ENCODE measurements at regions not wholly inside any gene's neighbourhood (a gene's known extent, or its start where the extent isn't known, plus 50 kb on each side); places are given as distances from the start of the nearest gene placed in this dataset.
"Not testable (repeated sequence)": the region's sequence is repeated elsewhere in the genome, so short reads cannot be mapped to it uniquely, and the experiment has no call there.

GRCh38 chr15:19956124-19956796 lies 585.3 kb downstream of the GOLGA6L6 start:
- DNase-seq (ENCODE audit: extremely low read depth, low read depth) = no peak
- no peak for TF ChIP-seq CTCF (IDR thresholded peaks at IDR 0.05; ENCODE audit: low read depth, low read length, missing control alignments)
- H3K4me3 ChIP-seq (replicated peaks; ENCODE audit: low read depth, low read length) = no peak overlapping the region

- no peak for TF ChIP-seq CTCF (IDR thresholded peaks at IDR 0.05; ENCODE audit: low read depth, low read length, missing control alignments)
- no peak overlapping the region for H3K4me3 ChIP-seq (replicated peaks; ENCODE audit: low read depth, low read length)
- DNase-seq (ENCODE audit: extremely low read depth, low read depth) = no peak
These were observed 597.2 kb downstream of the GOLGA6L6 start for GRCh38 chr15:19944261-19944888.

- no peak overlapping the region for H3K4me3 ChIP-seq (replicated peaks; ENCODE audit: low read depth, low read length)
- DNase-seq (ENCODE audit: extremely low read depth, low read depth) = no peak
- no peak for TF ChIP-seq CTCF (IDR thresholded peaks at IDR 0.05; ENCODE audit: low read depth, low read length, missing control alignments)
These were observed 598.1 kb downstream of the GOLGA6L6 start for GRCh38 chr15:19943515-19943914.

- not testable (repeated sequence) for DNase-seq (ENCODE audit: extremely low read depth, low read depth); H3K4me3 ChIP-seq (replicated peaks; ENCODE audit: low read depth, low read length)
These were observed 638.3 kb downstream of the GOLGA6L6 start for GRCh38 chr15:19903281-19903680.

- not testable (repeated sequence) for H3K4me3 ChIP-seq (replicated peaks; ENCODE audit: low read depth, low read length); DNase-seq (ENCODE audit: extremely low read depth, low read depth)
These were observed 639.2 kb downstream of the GOLGA6L6 start for GRCh38 chr15:19902388-19902787.

- not testable (repeated sequence) for DNase-seq (ENCODE audit: extremely low read depth, low read depth); H3K4me3 ChIP-seq (replicated peaks; ENCODE audit: low read depth, low read length)
These were observed 640.2 kb downstream of the GOLGA6L6 start for GRCh38 chr15:19901414-19901813.

- DNase-seq (ENCODE audit: extremely low read depth, low read depth) = no peak
- no peak for TF ChIP-seq CTCF (IDR thresholded peaks at IDR 0.05; ENCODE audit: low read depth, low read length, missing control alignments)
- H3K4me3 ChIP-seq (replicated peaks; ENCODE audit: low read depth, low read length) = no peak overlapping the region
These were observed 642.4 kb downstream of the GOLGA6L6 start for GRCh38 chr15:19899021-19899824.

- H3K4me3 ChIP-seq (replicated peaks; ENCODE audit: low read depth, low read length); DNase-seq (ENCODE audit: extremely low read depth, low read depth): not testable (repeated sequence)
These were observed 652.8 kb downstream of the GOLGA6L6 start for GRCh38 chr15:19888811-19889210.

GRCh38 chr15:19844061-19844460 lies 697.5 kb downstream of the GOLGA6L6 start:
- not testable (repeated sequence) for DNase-seq (ENCODE audit: extremely low read depth, low read depth); H3K4me3 ChIP-seq (replicated peaks; ENCODE audit: low read depth, low read length)

Measured in HFF-Myc (cell line).